ENCODE measurements at regions not wholly inside any gene's neighbourhood (a gene's known extent, or its start where the extent isn't known, plus 50 kb on each side); places are given as distances from the start of the nearest gene placed in this dataset.

- TF ChIP-seq GABPA (IDR thresholded peaks at IDR 0.05; ENCODE audit: low read depth), result no peak
- TF ChIP-seq CTCF (IDR thresholded peaks at IDR 0.05; ENCODE audit: insufficient read depth, low read length), result no peak
- TF ChIP-seq REST (IDR thresholded peaks at IDR 0.05; ENCODE audit: insufficient replicate concordance, low read depth), result no peak
- TF ChIP-seq POLR2AphosphoS5 (IDR thresholded peaks at IDR 0.05; ENCODE audit: low read depth), result no peak
Measured at GRCh38 chr5:115737452-115737851, 79.0 kb downstream of the CDO1 start.

Data from HL-60 (cell line).